WTC11 (cell line): ENCODE measurements at regions not wholly inside any gene's neighbourhood (a gene's known extent, or its start where the extent isn't known, plus 50 kb on each side); places are given as distances from the start of the nearest gene placed in this dataset.

ENCODE experiments used
- CTCF ChIP-seq: fragments of 200-600 bp; IDR thresholded peaks from 2 replicates; pipeline ENCODE4 v1.8.0; 2022; ENCODE audit warnings: antibody characterized with exemption
- E2F4 ChIP-seq: sonication (generic); formaldehyde crosslinking; IDR thresholded peaks from 2 replicates; pipeline ENCODE4 v1.8.1; 2022; ENCODE audit warnings: low read depth, mild to moderate bottlenecking, moderate library complexity, missing genetic modification reagents, borderline replicate concordance
- JUN ChIP-seq: sonication (generic); formaldehyde crosslinking; IDR thresholded peaks from 2 replicates; pipeline ENCODE4 v1.8.0; 2023; ENCODE audit warnings: mild to moderate bottlenecking, missing genetic modification reagents
- NFE2L1 ChIP-seq: sonication (generic); formaldehyde crosslinking; IDR thresholded peaks from 2 replicates; pipeline ENCODE4 v1.8.1; 2023; ENCODE audit warnings: missing genetic modification reagents
- ZBTB21 ChIP-seq: sonication (generic); formaldehyde crosslinking; IDR thresholded peaks from 2 replicates; pipeline ENCODE4 v1.8.1; 2023; ENCODE audit warnings: mild to moderate bottlenecking, missing genetic modification reagents, borderline replicate concordance
- ZNF138 ChIP-seq: sonication (generic); formaldehyde crosslinking; conservative IDR thresholded peaks from 2 replicates; pipeline ENCODE4 v1.8.1; 2022; ENCODE audit warnings: mild to moderate bottlenecking, moderate library complexity, missing genetic modification reagents

GRCh38 chr16:22711847-22712246 is 102.1 kb upstream of the HS3ST2 start:
- TF ChIP-seq CTCF (no peak), ZNF138 (CRISPR knock-in tag) (no peak), E2F4 (CRISPR knock-in tag) (no peak), ZBTB21 (CRISPR knock-in tag) (no peak), NFE2L1 (CRISPR knock-in tag) (no peak), JUN (CRISPR knock-in tag) (no peak)
